Naive thymus-derived CD8-positive, alpha-beta T cell (primary cell): ENCODE measurements at regions not wholly inside any gene's neighbourhood (a gene's known extent, or its start where the extent isn't known, plus 50 kb on each side); places are given as distances from the start of the nearest gene placed in this dataset.
"Not testable (repeated sequence)": the region's sequence is repeated elsewhere in the genome, so short reads cannot be mapped to it uniquely, and the experiment has no call there.

ENCODE experiments used
- ATAC-seq, 2 donors: fragments of 150-1000 bp; cut with Tn5 transposase in 1 of 2; sonication (Bioruptor Pico), chemical (Tn5 transposase) in 1 of 2; 1 replicate in 1 of 2; 2 replicates in 1 of 2; pipeline ENCODE4 v1.10.0; 2021; ENCODE audit warnings: mild to moderate bottlenecking in 2 of 2, moderate library complexity in 2 of 2
- POLR2A ChIA-PET: fragments of 350-600 bp; sonication (Branson Sonifier 250); formaldehyde crosslinking; loops from one replicate; lab custom pipeline; 2021; ENCODE audit warnings: antibody characterized with exemption; lab: Charles Lee
- DNase-seq, 10 donors: peaks; one replicate each; pipeline versions ENCODE4 v3.0.0 to v3.0.0-alpha.2; 2020 to 2022
- H3K27ac Mint-ChIP-seq, 10 donors: one replicate each; pipeline ENCODE4 v1.8.0; 2020 to 2022; ENCODE audit warnings: mild to moderate bottlenecking in 10 of 10, mixed read lengths in 10 of 10, moderate library complexity in 4 of 10, inconsistent platforms in 1 of 10
- H3K27me3 Mint-ChIP-seq, 5 donors: one replicate each; pipeline ENCODE4 v1.8.0; 2021 to 2022; ENCODE audit warnings: mixed read lengths in 5 of 5
- H3K36me3 Mint-ChIP-seq, 3 donors: one replicate each; pipeline ENCODE4 v1.8.0; 2020 to 2022; ENCODE audit warnings: mixed read lengths in 3 of 3, mild to moderate bottlenecking in 2 of 3, inconsistent platforms in 1 of 3
- H3K4me1 Mint-ChIP-seq, 4 donors: one replicate each; pipeline ENCODE4 v1.8.0; 2021 to 2022; ENCODE audit warnings: mixed read lengths in 4 of 4
- H3K4me3 Mint-ChIP-seq, 10 donors: one replicate each; pipeline ENCODE4 v1.8.0; 2020 to 2022; ENCODE audit warnings: mild to moderate bottlenecking in 10 of 10, mixed read lengths in 10 of 10, moderate library complexity in 6 of 10, inconsistent platforms in 1 of 10
- H3K9me3 Mint-ChIP-seq, 9 donors: one replicate each; pipeline ENCODE4 v1.8.0; 2020 to 2022; ENCODE audit warnings: mixed read lengths in 9 of 9, mild to moderate bottlenecking in 3 of 9, inconsistent platforms in 1 of 9, moderate library complexity in 1 of 9

DNA sequence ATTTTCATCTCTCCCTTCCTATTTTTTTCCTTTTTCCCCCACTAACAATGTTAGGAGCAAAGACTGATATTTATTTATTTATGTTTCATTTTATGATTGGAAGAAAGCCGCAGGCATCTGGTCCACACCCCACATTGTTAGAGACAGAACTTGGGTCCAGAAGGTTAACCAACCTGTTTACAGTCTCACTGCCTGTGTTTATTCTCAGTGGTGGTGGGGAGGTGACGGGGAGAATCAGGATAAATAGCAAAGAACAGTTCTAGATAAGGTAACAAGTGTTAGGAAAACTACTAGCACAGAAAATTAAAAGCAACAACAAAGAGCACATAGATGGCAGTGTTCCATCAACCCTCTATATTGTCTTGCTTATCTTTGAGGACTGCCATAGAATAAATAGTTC is 301.7 kb upstream of the DIPK2B start:
- Mint-ChIP-seq H3K27me3 (peaks cover 0 to 5% (median 0%) of the 10 kb centered on the region in 5 donors), H3K36me3 (no peaks in the 10 kb centered on the region), H3K9me3 (peaks cover 0 to 2% (median 0%) of the 10 kb centered on the region in 9 donors), H3K4me3 (no peak overlapping the region), H3K4me1 (peaks cover 0 to 14% (median 2%) of the 10 kb centered on the region in 4 donors), H3K27ac (no peak overlapping the region)
- DNase-seq (no peak), ATAC-seq (no peak)
- POLR2A ChIA-PET, result no interaction called here

DNA sequence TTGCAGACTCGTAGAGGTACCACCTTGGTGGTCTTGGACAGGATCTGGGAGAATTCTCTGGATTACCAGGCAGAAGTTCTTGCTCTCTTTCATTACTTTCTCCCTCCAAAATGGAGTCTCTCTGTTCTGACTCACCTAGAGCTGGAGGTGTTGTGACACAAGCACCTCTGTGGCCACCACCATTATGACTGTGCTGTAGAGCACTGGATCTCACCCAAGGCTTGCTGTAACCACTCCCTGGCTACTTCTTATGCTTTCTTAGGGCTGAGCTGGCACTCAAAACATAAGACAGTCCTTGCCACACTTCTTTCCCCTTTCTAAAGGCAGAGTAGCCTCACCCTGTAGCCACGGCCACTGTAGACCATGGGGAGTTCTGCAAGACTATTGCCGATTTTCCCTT is 296.6 kb upstream of the DIPK2B start:
- H3K4me3 Mint-ChIP-seq, result no peak overlapping the region
- H3K4me1 Mint-ChIP-seq, result no peaks in the 10 kb centered on the region
- no peak for DNase-seq
- H3K36me3 Mint-ChIP-seq, result peaks cover 0 to 16% (median 3%) of the 10 kb centered on the region in 3 donors
- peaks cover 0 to 6% (median 0%) of the 10 kb centered on the region in 5 donors for H3K27me3 Mint-ChIP-seq
- ATAC-seq, result no peak
- peaks cover 7 to 37% (median 23%) of the 10 kb centered on the region in 9 donors for H3K9me3 Mint-ChIP-seq
- POLR2A ChIA-PET, result no interaction called here
- no peak overlapping the region for H3K27ac Mint-ChIP-seq

DNA sequence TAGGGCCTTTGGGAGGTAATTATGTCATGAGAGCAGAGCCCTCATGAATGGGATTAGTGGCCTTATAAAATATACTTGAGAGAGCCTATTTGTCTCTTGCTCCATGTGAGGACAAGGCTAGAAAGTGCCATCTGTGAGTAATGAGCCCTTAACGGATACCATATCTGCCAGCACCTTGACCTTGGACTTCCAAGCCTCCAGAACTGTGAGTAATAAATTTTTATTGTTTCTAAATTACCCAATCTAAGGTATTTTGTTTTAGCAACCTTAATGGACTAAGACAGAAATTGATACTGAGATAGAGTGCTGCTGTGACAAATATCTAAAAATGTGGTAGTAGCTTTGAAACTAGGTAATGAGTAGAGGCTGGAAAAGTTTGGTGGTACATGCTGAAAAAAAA is 285.0 kb upstream of the DIPK2B start:
- ATAC-seq, result no peak
- Mint-ChIP-seq H3K4me1 (no peaks in the 10 kb centered on the region), H3K27me3 (no peaks in the 10 kb centered on the region), H3K9me3 (peaks cover 0 to 18% (median 0%) of the 10 kb centered on the region in 9 donors), H3K4me3 (no peak overlapping the region), H3K36me3 (peaks cover 0 to 7% (median 0%) of the 10 kb centered on the region in 3 donors), H3K27ac (no peak overlapping the region)
- POLR2A ChIA-PET, result no interaction called here
- no peak for DNase-seq

DNA sequence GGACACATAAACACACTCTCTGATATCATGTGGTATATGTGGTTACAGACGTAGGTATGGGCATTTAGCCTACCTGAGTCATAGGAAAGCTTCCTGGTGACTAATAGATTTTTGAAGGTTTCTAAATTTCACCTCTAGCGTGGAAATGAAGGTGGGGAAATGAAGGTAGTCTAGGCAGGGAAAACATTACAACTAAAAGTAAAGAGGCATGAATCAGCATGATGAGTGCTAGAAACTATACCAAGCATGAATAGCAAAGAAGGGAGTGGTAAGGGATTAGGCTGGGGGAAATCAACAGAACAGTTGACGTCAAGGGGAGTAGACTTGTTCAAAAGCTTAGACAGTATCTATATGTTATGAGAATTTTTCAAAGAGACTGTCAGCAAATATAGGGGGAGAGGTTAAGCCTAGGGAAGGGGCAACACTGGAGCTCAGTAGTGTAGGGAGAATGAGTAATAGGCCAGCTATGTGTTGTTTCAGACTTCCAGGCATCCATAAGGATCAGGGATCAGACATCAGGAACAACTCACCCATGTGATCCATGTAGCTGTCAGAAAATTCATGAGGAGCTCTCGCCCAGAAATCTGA is 279.3 kb upstream of the DIPK2B start:
- Mint-ChIP-seq H3K4me1 (no peaks in the 10 kb centered on the region), H3K9me3 (peaks cover 0 to 12% (median 0%) of the 10 kb centered on the region in 9 donors), H3K27ac (no peak overlapping the region), H3K36me3 (peaks cover 0 to 4% (median 0%) of the 10 kb centered on the region in 3 donors), H3K4me3 (no peak overlapping the region), H3K27me3 (peaks cover 0 to 10% (median 0%) of the 10 kb centered on the region in 5 donors)
- POLR2A ChIA-PET, result no interaction called here
- DNase-seq (no peak), ATAC-seq (no peak)

DNA sequence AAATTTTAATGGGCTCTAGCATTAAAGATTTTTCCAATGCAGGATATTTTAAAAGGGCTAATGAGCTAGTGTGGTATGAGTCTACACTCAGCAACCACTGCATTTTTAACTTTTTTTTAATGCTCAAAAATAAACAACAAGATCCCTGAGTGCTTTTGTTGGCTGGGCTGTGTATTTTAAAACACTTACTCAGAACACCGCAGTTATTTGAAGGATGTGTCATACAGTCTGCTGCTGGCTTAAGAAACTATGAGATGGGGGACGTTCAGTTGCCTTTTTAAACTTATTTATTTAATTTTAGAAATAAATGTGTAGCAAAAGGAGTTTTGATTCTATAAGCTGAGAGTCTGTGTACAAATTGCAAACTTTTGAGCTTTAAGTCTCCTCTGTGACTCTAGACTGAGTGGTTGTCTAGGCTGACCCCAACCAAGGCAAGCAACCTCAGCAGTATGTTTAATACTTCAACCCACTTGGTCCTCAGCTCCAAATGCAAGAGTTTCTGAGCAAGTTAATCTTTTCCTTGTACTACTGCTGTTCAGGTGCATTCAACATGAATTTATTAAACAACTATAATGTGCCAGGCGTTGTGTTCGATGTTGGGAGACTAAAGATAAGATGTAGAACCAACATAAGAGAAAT is 278.6 kb upstream of the DIPK2B start:
- H3K4me3 Mint-ChIP-seq, result no peak overlapping the region
- H3K36me3 Mint-ChIP-seq, result peaks cover 0 to 4% (median 0%) of the 10 kb centered on the region in 3 donors
- POLR2A ChIA-PET, result no interaction called here
- H3K27me3 Mint-ChIP-seq, result peaks cover 0 to 10% (median 0%) of the 10 kb centered on the region in 5 donors
- no peak overlapping the region for H3K27ac Mint-ChIP-seq
- DNase-seq (no peak), ATAC-seq (no peak)
- H3K4me1 Mint-ChIP-seq, result no peaks in the 10 kb centered on the region
- H3K9me3 Mint-ChIP-seq, result peaks cover 0 to 12% (median 0%) of the 10 kb centered on the region in 9 donors

DNA sequence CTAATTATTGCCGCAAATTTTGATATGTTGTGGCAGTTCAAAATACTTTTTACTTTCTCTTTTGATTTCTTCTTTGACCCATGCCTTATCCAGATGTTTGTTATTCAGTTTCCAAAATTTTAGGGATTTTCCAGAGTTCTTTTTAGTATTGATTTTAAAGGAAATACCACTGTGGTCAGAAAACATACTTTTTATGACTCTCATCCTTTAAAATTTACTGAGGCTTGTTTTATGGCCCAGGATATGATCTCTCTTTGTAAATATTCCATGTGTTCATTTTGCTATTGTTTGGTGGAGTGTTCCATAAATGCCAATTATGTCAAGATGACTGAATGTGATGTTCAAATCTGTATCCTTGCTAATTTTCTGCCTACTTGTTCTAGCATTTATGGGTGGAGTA is 272.3 kb upstream of the DIPK2B start:
- ATAC-seq (no peak), DNase-seq (no peak)
- no peaks in the 10 kb centered on the region for H3K4me1 Mint-ChIP-seq
- H3K9me3 Mint-ChIP-seq, result peaks cover 0 to 8% (median 0%) of the 10 kb centered on the region in 9 donors
- H3K36me3 Mint-ChIP-seq, result peaks cover 0 to 9% (median 0%) of the 10 kb centered on the region in 3 donors
- no peak overlapping the region for H3K4me3 Mint-ChIP-seq
- POLR2A ChIA-PET, result no interaction called here
- no peak overlapping the region for H3K27ac Mint-ChIP-seq
- peaks cover 0 to 19% (median 1%) of the 10 kb centered on the region in 5 donors for H3K27me3 Mint-ChIP-seq

DNA sequence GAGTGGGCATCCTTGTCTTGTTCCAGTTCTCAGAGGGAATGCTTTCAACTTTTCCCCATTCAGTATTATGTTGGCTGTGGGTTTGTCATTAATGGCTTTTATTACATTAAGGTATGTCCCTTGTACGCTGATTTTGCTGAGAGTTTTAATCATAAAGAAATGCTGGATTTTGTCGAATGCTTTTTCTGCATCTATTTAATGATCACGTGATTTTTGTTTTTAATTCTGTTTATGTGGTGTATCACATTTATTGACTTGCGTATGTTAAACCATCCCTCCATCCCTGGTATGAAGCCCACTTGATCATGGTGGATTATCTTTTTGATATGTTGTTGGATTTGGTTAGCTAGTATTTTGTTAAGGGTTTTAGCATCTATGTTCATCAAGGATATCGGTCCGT is 266.9 kb upstream of the DIPK2B start:
- POLR2A ChIA-PET, H3K4me3 Mint-ChIP-seq, H3K4me1 Mint-ChIP-seq, DNase-seq, H3K36me3 Mint-ChIP-seq, H3K27ac Mint-ChIP-seq, ATAC-seq: not testable (repeated sequence)
- peaks cover 0 to 15% (median 1%) of the 10 kb centered on the region in 5 donors for H3K27me3 Mint-ChIP-seq
- peaks cover 0 to 14% (median 8%) of the 10 kb centered on the region in 9 donors for H3K9me3 Mint-ChIP-seq

DNA sequence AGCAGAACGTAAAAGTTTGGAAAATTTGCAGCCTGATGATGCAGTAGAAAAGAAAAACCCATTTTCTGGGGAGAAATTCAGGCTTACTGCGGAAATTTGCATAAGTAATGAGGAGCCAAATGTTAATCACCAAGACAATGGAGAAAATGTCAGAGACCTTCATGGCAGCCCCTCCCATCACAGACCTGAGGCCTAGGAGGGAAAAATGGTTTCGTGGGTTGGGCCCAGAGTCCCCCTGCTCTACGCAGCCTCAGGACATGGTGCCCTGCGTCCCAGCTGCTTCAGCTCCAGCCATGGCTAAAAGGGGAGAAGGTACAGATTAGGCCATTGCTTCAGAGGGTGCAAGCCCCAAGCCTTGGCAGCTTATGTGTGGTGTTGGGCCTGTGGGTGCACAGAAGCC is 255.1 kb upstream of the DIPK2B start:
- POLR2A ChIA-PET, H3K4me3 Mint-ChIP-seq, DNase-seq, H3K4me1 Mint-ChIP-seq, ATAC-seq, H3K9me3 Mint-ChIP-seq, H3K36me3 Mint-ChIP-seq, H3K27me3 Mint-ChIP-seq, H3K27ac Mint-ChIP-seq: not testable (repeated sequence)

DNA sequence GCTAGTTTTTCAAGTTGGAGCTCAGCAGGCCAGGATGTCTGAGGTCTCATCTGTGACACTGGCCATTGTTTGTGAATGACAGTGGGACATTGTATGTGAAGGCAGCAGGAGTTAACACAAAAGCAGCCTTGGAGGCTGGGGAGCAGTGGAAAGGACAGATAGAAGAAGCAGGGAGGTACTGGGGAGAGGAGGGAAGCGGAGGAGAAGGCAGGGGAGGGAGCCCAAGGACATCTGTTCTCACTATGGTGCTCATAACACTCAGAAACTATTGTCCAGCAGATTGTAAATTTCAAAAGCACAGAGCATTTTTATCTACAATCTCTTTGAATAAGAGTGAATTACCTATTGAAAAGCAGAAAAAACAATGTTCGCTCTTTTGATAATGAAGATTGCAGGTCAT is 253.6 kb upstream of the DIPK2B start:
- POLR2A ChIA-PET, result no interaction called here
- Mint-ChIP-seq H3K4me3 (no peak overlapping the region), H3K36me3 (no peaks in the 10 kb centered on the region), H3K27me3 (peaks cover 0 to 1% (median 0%) of the 10 kb centered on the region in 5 donors), H3K4me1 (no peaks in the 10 kb centered on the region), H3K27ac (no peak overlapping the region), H3K9me3 (peaks cover 0 to under 1% (median 0%) of the 10 kb centered on the region in 9 donors)
- no peak for ATAC-seq
- DNase-seq, result no peak

DNA sequence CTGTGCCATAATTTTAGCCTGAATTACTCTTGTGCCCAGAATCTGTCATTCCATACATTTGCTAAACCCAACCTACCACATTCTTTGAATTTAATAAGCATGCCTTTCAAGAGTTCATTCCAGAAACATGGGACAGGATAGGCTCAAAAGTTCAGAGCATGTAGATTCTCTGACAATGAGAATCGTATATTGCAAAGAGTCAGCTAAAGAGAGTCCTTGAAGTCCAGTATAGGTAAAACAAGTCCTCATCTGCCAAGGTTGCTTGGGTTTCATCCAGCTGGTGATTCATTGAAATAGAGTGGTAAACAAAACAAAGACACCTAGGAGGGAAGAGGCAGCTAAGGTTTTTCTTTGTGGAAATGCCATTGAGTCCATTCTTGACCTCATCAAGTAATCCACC is 249.3 kb upstream of the DIPK2B start:
- no peaks in the 10 kb centered on the region for H3K9me3 Mint-ChIP-seq
- peaks cover 0 to 1% (median 0%) of the 10 kb centered on the region in 5 donors for H3K27me3 Mint-ChIP-seq
- no peak overlapping the region for H3K4me3 Mint-ChIP-seq
- H3K27ac Mint-ChIP-seq, result no peak overlapping the region
- DNase-seq, result no peak
- no peak for ATAC-seq
- peaks cover 0 to 3% (median 1%) of the 10 kb centered on the region in 4 donors for H3K4me1 Mint-ChIP-seq
- H3K36me3 Mint-ChIP-seq, result no peaks in the 10 kb centered on the region
- POLR2A ChIA-PET, result no interaction called here

DNA sequence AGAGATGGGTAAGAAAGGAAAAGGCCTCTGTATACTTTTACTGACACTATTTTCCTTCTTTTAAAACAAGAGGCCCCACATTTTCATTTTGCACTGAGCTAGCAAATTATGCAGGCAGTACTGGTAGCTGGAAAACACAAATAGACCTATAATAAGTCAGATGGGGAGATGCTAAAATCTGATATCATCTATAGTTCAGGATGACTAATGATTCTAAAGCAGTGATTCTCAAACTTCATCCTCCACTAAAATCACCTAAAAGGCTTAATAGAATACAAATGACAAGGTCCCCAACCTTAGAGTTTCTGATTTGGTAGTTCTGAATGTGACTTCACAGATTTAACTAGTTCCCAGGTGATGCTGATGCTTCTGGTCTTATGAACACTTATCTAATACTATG is 247.3 kb upstream of the DIPK2B start:
- DNase-seq, result no peak
- no peak overlapping the region for H3K27ac Mint-ChIP-seq
- peaks cover 0 to 3% (median 1%) of the 10 kb centered on the region in 4 donors for H3K4me1 Mint-ChIP-seq
- H3K4me3 Mint-ChIP-seq, result no peak overlapping the region
- POLR2A ChIA-PET, result no interaction called here
- no peaks in the 10 kb centered on the region for H3K36me3 Mint-ChIP-seq
- ATAC-seq, result no peak
- no peaks in the 10 kb centered on the region for H3K9me3 Mint-ChIP-seq
- peaks cover 0 to 1% (median 0%) of the 10 kb centered on the region in 5 donors for H3K27me3 Mint-ChIP-seq

DNA sequence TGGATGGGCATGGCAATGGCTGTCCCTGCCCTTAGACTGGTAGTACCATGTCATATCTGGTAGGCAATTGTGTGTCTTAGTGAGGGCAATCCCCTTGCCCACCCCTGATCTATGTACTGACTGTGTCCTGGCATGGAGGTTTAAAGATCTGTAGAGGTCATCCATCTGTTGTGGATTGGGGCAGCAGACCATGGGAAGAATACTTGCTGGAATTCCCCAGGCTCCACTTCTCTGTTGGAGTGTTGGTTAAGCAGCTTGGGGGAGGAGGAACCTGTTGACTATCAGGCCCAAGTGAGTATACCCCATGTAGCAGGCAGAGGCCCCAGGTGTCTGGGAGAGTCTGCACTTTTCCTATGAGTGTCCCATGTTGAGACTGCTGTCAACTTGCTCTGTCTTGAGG is 246.7 kb upstream of the DIPK2B start:
- ATAC-seq (no peak), DNase-seq (no peak)
- Mint-ChIP-seq H3K9me3 (no peaks in the 10 kb centered on the region), H3K4me3 (no peak overlapping the region), H3K4me1 (peaks cover 0 to 3% (median 1%) of the 10 kb centered on the region in 4 donors), H3K27ac (no peak overlapping the region), H3K36me3 (no peaks in the 10 kb centered on the region), H3K27me3 (peaks cover 0 to 1% (median 0%) of the 10 kb centered on the region in 5 donors)
- POLR2A ChIA-PET, result no interaction called here

DNA sequence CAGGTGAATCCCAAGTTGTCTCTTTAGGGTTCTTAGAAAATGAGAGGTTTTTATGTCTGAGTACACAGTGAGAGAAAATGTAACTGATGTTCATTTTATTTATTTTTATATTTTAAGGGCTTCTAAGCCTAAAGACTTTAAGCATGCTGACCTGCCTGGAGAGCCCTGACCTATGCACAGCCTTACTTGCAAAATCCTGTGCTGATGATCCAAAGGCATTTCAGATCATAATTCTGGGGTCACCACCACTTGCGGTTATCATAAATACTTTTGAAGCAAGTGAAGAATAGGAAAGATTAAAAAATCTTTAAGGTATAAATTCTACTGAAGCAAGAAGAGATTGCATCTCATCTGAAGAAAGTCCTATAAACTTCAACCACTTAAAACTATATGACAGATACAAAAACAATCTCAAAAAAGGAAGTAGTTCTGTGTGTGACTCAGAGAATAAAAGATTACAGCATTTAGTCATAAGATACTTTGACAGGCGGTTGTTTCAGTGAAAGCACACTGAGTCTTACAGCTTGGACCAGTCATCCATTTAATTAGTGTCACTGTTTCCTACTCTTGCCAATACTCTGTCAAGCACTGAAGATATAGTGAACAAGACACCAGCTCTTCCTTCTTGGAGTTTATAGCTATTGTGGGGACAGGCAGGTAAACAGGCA is 245.2 kb upstream of the DIPK2B start:
- ATAC-seq (no peak), DNase-seq (no peak)
- Mint-ChIP-seq H3K27me3 (no peaks in the 10 kb centered on the region), H3K27ac (no peak overlapping the region), H3K4me1 (peaks cover 0 to 3% (median 1%) of the 10 kb centered on the region in 4 donors), H3K9me3 (no peaks in the 10 kb centered on the region), H3K4me3 (no peak overlapping the region), H3K36me3 (no peaks in the 10 kb centered on the region)
- POLR2A ChIA-PET, result no interaction called here
